HCEC 1CT (cell line): ENCODE measurements at regions not wholly inside any gene's neighbourhood (a gene's known extent, or its start where the extent isn't known, plus 50 kb on each side); places are given as distances from the start of the nearest gene placed in this dataset.

Experiments
- DNase-seq: peaks from one replicate; pipeline ENCODE4 v3.0.0-alpha.2; 2017

DNA sequence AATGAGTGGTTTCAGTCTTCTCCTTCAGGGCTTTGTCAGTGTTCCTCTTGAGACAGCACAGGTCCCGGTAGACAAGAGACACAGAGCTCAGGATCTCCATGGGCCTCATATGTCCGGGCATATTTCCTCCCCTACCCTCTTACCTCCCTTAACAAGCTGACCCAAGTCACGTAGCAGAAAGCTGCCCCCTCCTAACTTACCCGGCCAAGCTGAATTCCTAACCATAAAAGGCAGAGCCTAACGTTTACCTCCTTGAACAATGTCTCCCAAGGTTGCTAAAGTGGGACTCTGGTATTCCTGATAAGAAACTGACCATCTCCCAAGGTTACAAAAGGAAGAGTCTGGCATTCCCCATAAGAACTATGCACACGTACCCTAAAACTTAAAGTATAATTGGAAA, 182.2 kb upstream of the USP15 start:
- no peak for DNase-seq

DNA sequence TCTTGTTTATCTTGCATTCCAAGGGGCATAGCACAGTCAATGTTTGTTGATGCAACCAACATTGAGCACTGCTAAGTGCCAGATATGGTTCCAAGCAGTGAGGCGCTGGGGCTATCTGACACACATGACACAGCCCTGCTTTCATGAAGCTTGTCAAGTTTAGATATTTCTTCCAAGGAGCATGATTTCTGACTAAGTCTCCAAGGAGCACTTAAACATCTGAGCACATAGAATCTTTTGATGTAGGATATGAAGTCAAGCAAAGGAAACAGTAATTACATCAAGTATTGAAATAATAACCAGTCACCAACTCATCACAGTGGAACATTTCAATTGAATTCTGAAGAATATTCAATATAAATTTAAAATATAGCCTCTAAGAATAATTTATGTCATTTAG, 177.8 kb upstream of the USP15 start:
- DNase-seq, result no peak

DNA sequence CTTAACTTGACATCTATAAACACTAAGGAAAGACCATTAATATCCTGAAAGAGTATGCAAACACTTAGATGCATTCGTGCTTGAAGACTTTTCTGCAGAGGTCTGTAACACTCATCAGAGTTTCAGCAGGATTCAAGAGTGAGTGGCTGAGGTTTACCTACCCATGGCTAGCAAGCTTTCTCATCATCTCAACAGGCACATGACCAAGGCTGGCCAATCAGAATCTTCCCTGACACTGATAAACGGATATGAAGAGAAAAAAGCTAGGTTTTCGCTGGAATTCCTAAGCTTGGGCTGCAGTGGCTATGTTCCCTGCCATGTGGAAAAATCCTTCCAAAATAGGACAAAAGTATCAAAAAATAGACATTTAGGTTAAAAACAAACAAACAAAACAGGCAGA, 162.1 kb upstream of the USP15 start:
- DNase-seq, result no peak

DNA sequence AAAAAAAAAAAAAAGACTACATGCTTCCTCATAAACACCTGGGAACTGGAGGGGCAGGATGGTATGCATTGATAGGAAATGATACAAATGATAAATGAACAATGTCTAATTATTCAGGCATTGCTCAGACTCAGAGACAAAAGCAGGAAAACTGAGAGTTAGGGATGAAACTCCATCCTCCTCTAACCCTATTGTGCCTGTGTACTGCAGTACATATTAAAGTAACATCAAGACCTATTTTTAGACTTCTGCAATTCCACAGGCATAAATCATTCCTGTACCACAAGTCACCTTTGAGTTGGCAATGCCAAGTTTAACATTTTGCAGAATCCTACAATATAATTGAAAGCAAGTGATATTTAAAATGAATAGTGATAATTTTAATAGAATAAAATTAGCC, 156.5 kb upstream of the USP15 start:
- DNase-seq, result no peak

DNA sequence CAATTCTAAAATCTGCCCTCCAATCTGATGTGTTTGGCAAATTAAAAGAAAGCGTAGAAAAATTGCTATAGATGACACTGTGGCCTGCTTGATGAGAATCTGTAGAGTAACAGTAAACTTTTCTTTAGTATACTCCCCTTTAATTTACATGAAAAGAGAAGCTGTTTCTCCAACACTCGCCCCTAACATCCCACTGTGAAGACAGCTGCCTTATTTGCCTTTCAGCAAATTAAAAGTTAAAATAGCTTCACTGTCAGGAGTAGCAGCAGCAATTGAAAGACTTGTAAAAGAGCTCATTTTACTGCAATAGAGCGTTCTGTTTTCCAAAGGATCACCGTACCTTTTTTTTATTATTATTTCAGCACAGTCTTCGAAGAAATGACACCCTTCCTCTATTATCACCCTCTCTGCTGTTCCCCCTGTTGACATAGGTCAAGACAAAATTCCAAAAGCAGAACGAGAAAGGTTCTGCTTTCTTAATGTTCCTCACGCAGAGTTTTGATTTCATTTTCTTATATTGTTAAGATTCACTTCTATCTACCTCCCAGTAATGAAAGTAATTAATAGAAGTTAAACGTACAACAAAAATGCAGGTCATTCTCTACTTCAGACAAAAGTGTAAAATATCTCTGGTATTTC, 153.5 kb upstream of the USP15 start:
- no peak for DNase-seq

DNA sequence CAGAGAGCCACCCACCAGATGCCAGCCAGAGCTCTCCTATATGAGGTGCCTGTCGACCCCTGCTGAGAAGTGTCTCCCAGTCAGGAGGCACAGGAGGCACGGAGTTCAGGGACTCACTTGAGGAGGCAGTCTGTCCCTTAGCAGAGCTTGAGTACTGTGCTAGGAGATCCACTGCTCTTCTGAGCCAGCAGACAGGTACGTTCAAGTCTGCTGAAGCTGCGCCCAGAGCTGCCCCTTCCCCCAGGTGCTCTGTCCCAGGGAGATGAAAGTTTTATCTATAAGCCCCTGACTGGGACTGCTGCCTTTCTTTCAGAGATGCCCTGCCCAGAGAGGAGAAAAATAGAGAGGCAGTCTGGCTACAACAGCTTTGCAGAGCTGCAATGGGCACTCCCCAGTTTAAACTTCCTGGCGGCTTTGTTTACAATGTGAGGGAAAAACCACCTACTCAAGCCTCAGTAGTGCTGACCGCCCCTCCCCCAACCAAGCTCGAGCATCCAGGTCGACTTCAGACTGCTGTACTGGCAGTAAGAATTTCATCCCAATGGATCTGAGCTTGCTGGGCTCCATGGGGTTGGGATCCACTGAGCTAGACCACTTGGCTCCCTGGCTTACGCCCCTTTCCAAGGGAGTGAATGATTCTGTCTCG, 146.7 kb upstream of the USP15 start:
- DNase-seq, result no peak

DNA sequence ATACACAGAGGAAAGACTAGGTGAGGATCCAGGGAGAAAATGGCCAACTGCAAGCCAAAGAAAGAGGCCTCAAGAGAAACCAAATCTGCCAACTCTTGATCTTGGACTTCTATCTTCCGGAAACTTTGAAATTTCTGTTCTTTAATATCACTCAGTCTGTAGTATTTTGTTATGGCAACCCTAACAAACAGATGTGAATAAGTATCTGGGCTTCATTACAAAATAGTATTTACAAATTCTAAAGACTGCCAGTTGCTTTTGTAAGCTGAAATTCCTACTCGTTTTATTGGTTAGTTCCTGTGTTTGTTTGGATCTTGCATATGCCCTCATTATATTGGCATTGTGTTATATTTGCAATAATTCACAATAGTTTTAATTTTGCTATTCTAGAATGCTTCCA, 143.2 kb upstream of the USP15 start:
- DNase-seq, result no peak

DNA sequence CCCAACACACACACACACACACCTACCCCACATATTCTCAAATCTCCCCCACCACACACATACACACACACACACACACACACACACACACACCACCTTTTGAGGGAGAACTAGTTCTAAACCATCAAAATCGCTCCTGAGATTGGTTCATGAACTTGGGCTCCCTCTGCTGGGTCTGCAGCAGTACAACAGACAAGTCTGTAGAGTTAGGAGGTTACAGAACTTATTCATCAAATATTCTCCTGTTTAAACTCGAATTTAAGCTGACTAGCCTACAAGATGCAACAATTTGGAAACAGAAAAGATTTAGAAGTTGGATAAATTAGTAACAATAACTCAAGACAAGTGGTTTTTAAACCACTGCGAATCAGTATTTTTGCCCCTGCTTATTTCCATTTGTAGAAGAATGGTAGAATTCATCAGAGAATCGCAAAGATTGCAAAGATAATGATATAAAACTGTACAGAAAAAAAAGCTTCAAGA, 136.4 kb upstream of the USP15 start:
- peak; percentile 44 for DNase-seq

DNA sequence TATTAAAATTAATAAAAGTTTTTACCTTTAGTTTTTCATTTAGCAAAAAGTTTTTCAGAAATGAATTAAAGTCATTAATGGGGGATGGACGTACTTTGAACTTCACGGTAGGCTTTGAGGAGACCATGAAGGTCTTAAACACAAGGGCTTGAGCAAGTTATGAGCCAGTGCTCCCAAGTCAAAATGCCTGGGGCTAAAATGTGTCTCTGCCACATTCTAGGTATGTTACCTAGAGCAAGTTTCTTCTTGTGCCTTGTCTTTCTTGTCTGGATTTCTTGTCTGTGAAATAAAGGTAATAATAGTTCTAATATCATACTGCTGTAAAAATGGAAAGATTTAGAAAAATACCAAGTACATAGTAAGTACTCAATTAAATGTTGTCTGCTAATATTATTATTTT, 132.7 kb upstream of the USP15 start:
- no peak for DNase-seq

DNA sequence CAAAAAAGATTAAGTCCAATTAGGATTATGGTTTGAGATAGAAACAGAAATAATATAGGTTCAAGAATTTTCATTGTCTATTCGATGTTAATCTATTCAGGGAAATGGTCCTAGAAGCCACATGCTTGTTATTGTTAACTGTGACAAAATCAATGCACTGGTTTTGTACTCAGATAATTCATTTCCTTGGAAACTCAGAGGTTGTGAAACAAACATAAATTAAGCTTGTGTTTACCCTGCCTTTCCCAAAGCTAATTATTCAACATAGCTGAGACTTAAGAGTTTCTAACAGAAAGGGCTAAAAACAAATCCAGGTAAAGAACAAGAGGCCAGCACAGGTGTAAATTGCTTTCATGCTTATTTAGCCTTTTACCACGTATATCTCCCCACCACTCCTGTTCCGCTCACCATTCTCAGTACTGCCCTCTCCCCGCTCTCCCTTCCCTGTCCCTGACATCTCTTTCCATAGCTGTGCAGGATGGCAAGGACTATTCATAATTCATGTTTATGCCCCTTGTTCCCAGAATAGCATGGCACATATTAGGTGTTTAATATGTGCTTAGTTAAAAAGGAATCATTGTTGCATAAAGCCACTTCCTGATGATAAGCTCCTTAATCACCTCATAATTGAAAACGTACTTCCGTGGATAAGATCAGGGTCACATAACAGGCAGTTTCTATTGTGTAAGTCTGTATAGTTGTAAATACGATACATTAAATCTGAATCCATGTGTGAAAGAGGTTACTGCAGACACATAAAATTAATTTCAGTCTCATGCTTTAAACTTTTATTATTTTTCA, 131.8 kb upstream of the USP15 start:
- no peak for DNase-seq

DNA sequence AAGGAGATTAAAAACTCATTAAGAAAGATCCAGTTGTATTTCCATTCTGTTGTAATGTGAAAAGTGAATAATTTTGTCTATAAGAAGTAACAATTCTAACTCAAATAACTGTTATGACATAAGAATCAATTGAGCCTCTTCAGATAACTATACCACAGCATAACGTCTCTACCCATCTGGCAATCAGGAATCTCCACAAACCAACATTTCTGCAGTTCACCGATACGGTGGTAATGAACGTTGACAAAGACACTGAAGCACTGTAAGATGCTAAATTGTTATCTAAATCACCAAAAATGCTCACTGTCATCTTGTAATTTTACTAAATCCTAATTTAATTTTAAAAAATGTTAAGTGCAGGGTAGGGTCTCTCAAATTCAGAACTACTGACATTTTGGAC, 130.9 kb upstream of the USP15 start:
- DNase-seq, result no peak

DNA sequence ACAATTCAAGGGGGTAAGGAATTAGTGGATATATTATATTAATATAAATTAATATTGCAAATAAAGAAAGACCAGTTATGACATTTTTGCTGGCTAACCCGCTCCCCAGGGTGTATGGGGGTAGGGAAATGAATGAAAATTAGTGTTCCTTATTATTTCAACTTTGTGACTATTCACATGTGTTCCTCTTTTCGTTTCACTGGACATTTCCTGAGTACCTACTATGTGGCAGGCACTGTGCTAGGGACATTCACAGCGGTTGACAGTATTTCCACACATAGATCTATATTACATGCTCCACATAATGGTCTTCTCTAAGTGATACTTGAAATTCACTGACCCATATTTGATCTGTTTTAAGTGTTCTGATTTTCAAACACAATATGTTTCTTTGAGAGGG, 129.8 kb upstream of the USP15 start:
- DNase-seq, result no peak

DNA sequence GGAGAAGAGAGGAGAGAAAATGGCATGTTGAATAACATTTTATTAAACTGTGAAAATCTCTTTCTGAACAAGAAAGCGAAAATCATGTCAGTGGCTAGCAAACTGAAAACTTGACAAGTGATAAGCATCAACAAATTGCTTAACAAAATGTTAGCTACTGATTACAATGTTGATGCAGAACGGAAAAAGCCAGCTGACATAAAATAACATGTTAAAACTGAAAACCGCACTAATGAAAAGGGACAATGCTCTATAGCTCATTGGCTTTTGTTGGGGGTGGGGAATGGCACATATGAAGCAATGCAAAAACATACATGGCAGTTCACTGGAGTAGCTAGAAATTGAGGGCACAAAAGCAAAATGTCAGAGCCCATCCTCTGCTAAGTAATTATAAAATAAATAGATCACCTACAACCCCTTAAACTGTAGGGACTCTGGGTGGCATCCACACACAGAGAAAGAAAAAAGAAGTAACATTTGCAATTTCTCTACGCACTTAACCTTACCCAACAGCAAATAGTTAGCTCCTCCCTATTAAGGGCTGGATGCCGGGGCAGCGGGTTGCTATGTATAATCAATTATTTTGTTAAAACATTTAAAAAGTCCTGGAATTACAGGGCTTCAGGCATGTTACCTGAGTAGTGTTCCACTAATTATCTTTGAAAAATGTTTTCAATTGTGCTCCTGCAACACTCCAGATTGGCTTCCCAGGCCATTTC, 129.2 kb upstream of the USP15 start:
- DNase-seq, result no peak

DNA sequence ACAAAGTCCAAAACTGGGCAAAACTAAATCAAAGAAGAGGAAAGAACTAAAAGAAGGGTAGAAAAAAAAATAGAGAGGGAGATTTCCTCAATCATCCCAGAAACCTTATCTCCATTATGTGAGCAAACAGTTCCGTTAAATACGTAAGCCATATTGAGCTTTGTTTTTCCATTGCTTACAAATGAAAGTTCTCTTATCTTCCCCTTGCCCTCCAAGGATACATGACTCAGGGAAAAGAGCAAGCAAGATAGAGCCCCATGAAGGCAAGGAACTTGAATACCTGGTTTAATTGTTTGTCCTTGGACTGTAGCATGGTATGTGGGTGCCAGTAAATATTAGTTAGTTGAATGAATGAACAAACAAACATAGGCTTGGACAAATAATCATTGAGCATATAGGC, 126.8 kb upstream of the USP15 start:
- DNase-seq, result no peak

DNA sequence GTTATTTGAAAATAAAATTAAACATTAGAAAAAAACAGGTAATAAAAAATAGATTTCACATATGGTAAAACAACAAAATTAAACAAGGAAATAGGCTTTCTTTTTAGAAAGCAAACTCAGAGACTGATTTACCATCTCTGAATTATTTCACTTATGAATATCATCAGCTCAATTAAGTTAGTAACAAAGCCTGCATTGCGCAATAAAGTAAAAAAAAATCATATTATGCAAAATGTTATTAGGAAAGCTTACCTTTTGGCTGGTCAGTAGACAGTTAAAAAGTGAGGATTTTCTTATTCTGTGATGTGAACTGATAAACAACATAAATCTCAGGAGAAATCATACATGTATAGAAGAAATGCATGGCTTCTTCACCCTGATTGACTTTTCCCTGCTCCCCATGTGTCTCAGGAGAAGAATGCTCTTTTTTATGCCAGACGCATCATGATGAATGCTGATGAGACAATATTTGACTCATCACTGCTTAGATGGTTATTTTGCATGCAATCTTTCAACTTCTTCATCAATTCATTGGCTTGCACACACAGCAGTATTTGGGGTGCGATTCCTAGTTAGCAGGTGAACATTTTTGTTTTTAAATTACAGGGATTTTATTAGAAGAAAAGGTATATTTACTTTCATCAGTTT, 124.5 kb upstream of the USP15 start:
- no peak for DNase-seq

DNA sequence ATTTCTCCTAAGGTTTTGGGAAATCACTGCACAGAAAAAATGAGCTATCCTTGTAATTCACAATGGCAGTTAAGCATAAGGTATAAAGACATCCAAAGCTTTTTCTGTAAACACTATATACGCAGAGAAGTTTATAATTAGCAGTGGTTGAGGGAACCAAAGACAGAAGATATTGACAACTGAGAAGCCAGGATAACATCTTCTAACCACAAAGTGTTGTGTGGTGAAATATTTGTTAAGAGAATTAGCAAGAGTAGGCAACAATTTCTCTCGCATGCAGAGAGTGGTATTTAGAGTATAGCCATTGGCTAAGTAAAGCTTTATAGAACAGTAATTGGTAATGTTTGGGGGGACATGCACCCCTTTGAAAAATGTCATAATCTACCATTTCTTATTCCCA, 123.7 kb upstream of the USP15 start:
- DNase-seq, result no peak

DNA sequence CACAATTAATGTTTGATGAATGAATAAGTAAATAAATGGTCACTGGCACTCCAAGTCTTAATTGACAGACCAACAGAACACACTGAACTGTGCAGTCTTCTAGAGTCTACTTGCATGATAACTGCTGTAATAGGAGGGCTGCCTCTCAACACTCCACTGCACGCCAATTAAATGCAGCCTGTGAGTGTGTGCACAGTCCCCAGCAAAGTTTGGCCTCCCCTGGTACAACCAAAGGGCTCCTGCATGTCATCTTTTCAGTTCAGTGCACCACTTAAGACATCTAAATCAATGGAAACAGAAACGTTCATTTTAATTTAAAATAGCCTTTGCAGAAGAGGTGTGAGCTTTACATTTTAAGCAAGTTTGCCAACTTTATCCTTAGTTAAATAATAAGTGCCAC, 121.7 kb upstream of the USP15 start:
- no peak for DNase-seq

DNA sequence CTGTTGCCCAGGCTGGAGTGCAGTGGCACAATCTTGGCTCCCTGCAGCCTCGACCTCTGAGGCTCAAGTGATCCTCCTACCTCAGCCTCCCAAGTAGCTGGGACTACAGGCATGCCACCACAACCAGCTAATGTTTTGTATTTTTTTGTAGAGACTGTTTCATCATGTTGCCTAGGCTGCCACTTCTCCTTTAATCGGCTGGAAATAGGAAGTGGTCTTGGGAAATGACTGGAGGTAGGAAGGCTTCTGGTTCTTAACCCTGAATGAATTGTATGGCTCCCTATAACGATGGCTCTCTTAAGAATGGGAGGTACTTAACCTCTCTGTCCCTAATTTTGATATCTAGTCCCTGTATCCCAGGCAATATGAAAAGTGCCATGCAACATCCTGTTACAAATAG, 113.9 kb upstream of the USP15 start:
- no peak for DNase-seq

DNA sequence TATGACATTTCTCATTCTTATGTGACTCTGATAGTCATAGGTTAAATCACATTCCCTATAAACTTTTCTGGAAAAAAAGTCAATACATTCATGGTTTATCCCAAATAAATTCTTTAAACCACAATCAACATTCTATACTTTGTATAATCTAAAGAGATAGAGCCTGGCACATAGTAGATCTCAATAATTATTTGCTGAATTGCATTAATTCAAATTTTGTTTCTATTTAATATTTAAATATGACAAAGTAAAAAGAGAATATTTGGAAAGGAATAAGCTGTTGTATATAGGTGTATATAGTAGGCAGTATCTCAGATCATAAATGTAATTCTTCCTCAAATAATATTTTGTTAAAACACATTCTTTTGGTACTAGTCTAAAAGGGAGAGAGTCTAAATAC, 102.2 kb upstream of the USP15 start:
- DNase-seq, result no peak

DNA sequence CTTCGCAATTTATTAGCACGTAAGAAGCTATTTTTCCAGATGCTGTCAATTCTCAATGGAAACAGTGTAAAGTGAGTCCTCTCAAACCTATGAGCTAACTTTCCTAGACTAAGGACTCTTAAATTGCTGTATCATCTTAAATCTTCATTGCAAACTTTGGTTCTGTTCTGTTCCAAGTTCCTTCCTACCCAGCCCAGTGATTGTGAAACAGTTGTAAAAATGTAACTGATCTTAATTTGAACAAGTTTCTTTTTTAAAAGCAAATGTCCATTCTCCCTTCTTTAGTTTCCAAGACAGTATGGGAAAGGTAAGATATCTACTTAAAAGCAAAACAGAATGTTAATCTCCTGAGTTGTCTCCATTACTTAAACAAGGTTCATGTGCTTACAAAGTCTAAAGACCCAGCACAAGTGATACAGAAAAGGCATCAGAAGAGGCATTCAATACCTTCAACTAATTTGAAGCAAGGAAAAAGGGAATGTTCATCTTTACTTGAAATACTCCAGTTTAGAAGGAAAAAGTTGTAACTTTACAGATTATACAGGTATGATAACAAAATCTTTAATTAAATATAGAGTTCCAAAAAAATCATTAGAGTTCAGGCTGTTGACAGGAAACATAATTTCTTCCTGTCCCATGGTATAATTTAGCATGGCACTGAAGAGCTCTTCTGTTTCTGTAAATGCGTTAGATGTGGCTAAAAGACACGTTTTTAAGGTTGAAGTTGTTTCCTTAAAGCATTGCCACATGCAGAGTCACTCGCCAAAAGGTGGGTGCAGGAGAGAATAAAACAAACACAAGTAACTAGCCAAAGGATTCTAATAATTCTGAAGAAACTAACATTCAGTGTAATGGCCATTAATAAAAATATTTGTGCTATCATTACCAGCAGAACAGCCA, 101.5 kb upstream of the USP15 start:
- no peak for DNase-seq

DNA sequence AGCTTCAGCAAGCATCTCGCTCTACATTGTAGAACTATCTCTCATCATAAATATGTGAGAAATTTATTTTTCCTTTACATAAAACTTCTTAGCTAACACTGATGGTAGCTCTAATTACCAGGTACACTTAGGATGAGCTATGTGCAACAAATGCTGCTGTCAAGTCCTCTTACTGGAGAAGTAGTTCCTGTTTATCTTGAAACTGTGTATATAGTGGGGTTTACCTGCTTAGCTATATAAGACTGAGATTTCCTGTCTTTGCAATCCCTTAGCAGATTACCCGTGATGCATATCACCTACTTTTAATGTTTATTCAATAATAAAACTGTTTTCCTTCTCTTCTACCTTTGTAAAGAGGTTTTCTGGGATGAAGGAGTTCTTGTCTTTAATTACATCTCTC, 98.0 kb upstream of the USP15 start:
- no peak for DNase-seq

DNA sequence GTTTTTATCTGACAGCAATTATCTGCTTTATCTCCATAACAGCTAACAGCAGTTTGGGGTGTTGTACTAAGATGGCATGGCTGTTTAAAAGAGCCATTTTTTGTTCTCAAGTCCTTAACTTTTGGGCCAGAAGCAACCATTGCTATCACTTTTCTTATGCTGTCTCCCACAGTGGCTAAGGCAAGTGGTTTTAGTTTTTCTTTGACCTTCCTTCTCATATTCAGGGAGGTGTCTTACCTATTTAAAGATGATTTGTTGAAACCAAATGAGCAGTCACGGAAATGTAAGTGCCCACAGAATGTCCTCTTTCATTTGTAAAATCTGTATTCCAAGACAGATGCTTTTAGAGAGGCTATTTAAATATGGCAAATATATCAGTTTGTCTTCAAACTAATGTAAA, 96.8 kb upstream of the USP15 start:
- DNase-seq, result no peak
